Lung (tissue), 11 donors: ENCODE measurements at regions not wholly inside any gene's neighbourhood (a gene's known extent, or its start where the extent isn't known, plus 50 kb on each side); places are given as distances from the start of the nearest gene placed in this dataset.

ENCODE experiments used
- ATAC-seq: fragments of 200-7000 bp; cut with Tn5 transposase; one replicate; pipeline ENCODE4 v1.9.1; 2020; ENCODE audit warnings: moderate number of reproducible peaks; ENCODE audit not compliant: insufficient read depth, low FRiP score
- DNase-seq, 3 donors: peaks; one replicate each; pipeline ENCODE4 v3.0.0-alpha.2; 2013 to 2017
- H3K27ac ChIP-seq, 2 donors: one replicate each; pipeline ENCODE4 v1.5.1; 2013; ENCODE audit warnings: mild to moderate bottlenecking in 2 of 2, moderate library complexity in 2 of 2, control low read depth in 1 of 2, inconsistent platforms in 1 of 2, low read depth in 1 of 2, low read length in 1 of 2
- H3K27me3 ChIP-seq, 3 donors: one replicate each; pipeline ENCODE4 v1.5.1; 2013; ENCODE audit warnings: low read length in 2 of 3; ENCODE audit not compliant: control insufficient read depth in 3 of 3, insufficient read depth in 3 of 3
- H3K36me3 ChIP-seq, 4 donors: one replicate each; pipeline ENCODE4 v1.5.1; 2013; ENCODE audit warnings: low read length in 4 of 4, mild to moderate bottlenecking in 1 of 4, moderate library complexity in 1 of 4; ENCODE audit not compliant: control insufficient read depth in 4 of 4, insufficient read depth in 4 of 4
- H3K4me1 ChIP-seq, 5 donors: one replicate each; pipeline ENCODE4 v1.5.1; 2013; ENCODE audit warnings: low read length in 5 of 5, mild to moderate bottlenecking in 2 of 5, moderate library complexity in 1 of 5; ENCODE audit not compliant: control insufficient read depth in 5 of 5, insufficient read depth in 5 of 5
- H3K4me3 ChIP-seq: one replicate; pipeline ENCODE4 v1.5.1; 2013; ENCODE audit warnings: mild to moderate bottlenecking, control low read depth, moderate library complexity
- H3K9ac ChIP-seq, 2 donors: one replicate each; pipeline ENCODE4 v1.5.1; 2013; ENCODE audit warnings: low read length in 2 of 2, control low read depth in 1 of 2; ENCODE audit not compliant: insufficient read depth in 1 of 2
- H3K9me3 ChIP-seq, 4 donors: one replicate each; pipeline ENCODE4 v1.5.1; 2013; ENCODE audit warnings: low read length in 3 of 4, mild to moderate bottlenecking in 1 of 4, moderate library complexity in 1 of 4; ENCODE audit not compliant: control insufficient read depth in 4 of 4, insufficient read depth in 3 of 4
- WGBS, 2 donors: extraction: QIAGEN DNeasy Blood & Tissue Kit; methylation state at CpG; one replicate each; pipeline ENCODE4 v1.1.7; 2013; 5-methylcytosine and 5-hydroxymethylcytosine counted together
- TF ChIP-seq, protein P1 (sequence below): IDR thresholded peaks from 2 replicates; pipeline ENCODE4 v1.5.1; 2012; ENCODE audit warnings: mild to moderate bottlenecking; ENCODE audit errors: control extremely low read depth, extremely low read depth
- donor health status: control.
- donor health status: control.
- donor health status: Bipolar disorder and iron deficiency.
- donor health status: healthy.
- donor health status: DM: yes; HTN: yes; CAD: no.

DNA sequence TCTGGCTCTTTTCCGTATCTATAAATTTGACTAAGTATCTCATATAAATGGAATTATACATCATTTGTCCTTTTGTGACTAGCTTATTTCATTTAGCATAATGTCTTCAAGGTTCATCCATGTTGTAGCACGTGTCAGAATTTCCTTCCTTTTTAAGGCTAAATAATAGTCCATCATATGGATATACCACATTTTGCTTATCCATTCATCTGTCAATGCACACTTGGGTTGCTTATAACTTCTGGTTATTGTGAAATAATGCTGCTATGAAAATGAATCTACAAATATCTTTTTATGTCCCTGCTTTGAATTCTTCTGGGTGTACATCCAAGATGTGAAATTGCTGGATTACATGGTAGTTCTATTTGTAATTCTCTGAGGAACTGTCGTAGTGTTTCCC, 119.6 kb downstream of the RHOU start:
- TF ChIP-seq, protein P1, sequence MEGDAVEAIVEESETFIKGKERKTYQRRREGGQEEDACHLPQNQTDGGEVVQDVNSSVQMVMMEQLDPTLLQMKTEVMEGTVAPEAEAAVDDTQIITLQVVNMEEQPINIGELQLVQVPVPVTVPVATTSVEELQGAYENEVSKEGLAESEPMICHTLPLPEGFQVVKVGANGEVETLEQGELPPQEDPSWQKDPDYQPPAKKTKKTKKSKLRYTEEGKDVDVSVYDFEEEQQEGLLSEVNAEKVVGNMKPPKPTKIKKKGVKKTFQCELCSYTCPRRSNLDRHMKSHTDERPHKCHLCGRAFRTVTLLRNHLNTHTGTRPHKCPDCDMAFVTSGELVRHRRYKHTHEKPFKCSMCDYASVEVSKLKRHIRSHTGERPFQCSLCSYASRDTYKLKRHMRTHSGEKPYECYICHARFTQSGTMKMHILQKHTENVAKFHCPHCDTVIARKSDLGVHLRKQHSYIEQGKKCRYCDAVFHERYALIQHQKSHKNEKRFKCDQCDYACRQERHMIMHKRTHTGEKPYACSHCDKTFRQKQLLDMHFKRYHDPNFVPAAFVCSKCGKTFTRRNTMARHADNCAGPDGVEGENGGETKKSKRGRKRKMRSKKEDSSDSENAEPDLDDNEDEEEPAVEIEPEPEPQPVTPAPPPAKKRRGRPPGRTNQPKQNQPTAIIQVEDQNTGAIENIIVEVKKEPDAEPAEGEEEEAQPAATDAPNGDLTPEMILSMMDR = no peak

DNA sequence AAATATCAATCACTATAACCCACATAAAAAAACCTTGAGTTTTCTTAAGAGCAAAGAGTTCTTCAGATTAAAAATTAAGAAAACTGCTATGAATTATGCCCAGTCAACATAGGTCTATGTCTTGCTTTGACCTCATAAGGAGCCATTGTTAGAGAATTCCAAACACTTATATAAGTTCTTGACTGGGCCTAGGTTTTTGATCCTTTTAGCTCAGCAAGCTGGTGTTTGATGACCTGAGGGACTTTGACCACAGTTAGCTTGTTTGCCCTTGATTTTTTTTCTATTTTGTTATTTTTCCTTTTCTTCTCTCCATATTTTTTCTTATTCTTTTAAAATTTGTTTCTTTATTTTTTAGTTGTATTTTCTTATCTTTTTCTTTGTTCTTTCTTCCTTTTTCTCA, 122.3 kb downstream of the RHOU start:
- ATAC-seq (no peak), DNase-seq (no peak)
- peaks cover 0 to 3% (median 0%) of the 10 kb centered on the region in 5 donors for H3K4me1 ChIP-seq
- H3K27me3 ChIP-seq = no peaks in the 10 kb centered on the region
- no peak overlapping the region for H3K9ac ChIP-seq
- H3K27ac ChIP-seq = no peak overlapping the region
- H3K4me3 ChIP-seq = no peak overlapping the region
- TF ChIP-seq, protein P1 = no peak
- no peaks in the 10 kb centered on the region for H3K9me3 ChIP-seq
- no peaks in the 10 kb centered on the region for H3K36me3 ChIP-seq

More for the DNA sequence above, 119.6 kb downstream of the RHOU start:
- peaks cover 0 to 13% (median 5%) of the 10 kb centered on the region in 5 donors for H3K4me1 ChIP-seq
- DNase-seq (no peak), ATAC-seq (no peak)
- H3K27me3 ChIP-seq = no peaks in the 10 kb centered on the region
- H3K9me3 ChIP-seq = peaks cover 0 to 2% (median 0%) of the 10 kb centered on the region in 4 donors
- H3K4me3 ChIP-seq = no peak overlapping the region
- 92 to 93% methylated on average over 3 of the region's 3 CpGs for WGBS, 2 donors
- no peaks in the 10 kb centered on the region for H3K36me3 ChIP-seq
- H3K9ac ChIP-seq = no peak overlapping the region
- no peak overlapping the region for H3K27ac ChIP-seq

DNA sequence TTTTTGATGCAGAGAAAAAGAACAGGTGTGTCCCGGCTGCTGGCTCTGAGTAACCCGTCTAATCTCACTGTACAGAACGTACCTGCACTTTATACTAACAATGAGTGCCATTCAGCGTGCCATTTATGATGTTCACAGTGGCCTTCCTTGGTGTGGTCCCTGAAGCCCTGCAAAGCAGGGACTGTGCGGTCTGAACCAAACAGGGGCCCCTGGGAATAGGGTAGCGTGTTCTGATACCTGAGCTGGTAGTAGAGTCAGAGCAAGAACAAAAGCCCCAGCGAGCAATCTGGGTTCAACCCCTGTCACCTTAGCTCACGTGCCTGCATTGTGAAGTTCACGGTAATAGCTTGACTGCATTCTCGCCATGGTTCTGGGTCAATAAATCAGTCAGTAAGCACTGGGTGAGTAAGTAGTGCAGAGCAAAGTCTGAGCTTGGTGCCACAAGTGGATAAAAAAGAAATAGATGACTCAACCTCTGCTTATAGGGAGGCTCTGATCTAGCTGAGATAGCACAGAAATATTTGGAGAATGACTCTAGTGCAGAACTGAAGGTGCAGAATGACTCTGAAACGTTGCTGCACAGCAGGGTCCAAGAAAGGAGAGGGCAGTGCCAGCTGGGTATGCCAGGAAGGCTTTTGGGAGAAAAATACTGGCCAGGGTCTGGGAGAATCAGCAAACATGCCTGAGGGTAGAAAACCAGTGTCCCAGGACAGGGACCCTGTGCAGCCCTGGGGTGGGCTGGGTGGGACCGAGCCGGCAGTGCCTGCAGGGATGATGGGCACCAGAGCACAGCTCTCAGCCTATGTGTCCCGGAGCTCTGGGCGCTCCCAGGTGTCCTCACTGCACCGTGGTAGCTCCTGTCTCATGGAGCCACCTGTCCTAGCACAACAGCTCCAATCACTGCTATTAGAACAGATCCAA, 125.9 kb downstream of the RHOU start:
- Histone ChIP-seq H3K4me3 (no peak overlapping the region), H3K4me1 (peaks cover 0 to 16% (median 7%) of the 10 kb centered on the region in 5 donors), H3K27ac (no peak overlapping the region), H3K9ac (no peak overlapping the region), H3K9me3 (no peaks in the 10 kb centered on the region), H3K27me3 (no peaks in the 10 kb centered on the region), H3K36me3 (no peaks in the 10 kb centered on the region)
- 83 to 90% methylated on average over 15 to 16 of the region's 16 CpGs for WGBS, 2 donors
- DNase-seq (no peak), ATAC-seq (peak; percentile 53)
- TF ChIP-seq, protein P1 = no peak
